K562 (cell line): ENCODE measurements at regions not wholly inside any gene's neighbourhood (a gene's known extent, or its start where the extent isn't known, plus 50 kb on each side); places are given as distances from the start of the nearest gene placed in this dataset.
"Not testable (repeated sequence)": the region's sequence is repeated elsewhere in the genome, so short reads cannot be mapped to it uniquely, and the experiment has no call there.

Experiments
- ATAC-seq: fragments of 200-7000 bp; cut with Tn5 transposase; 3 replicates; pipeline ENCODE4 v1.9.1; 2020; ENCODE audit warnings: moderate library complexity
- BruUV-seq: library from RNA; stranded (reverse); fragments of 400-500 nt; replicated peaks from 2 replicates; lab custom pipeline; 2021; lab: Mats Ljungman, UMichigan
- CTCF ChIA-PET: fragments of 300-600 bp; formaldehyde crosslinking; extraction: SDS; loops from one replicate; lab custom pipeline; 2021; ENCODE audit warnings: low intra/inter-chr PET ratio; lab: Yijun Ruan, JAX
- POLR2A ChIA-PET: fragments of 300-600, 350-650 bp; sonication (Branson Sonifier 250); formaldehyde crosslinking; extraction: SDS; loops from one replicate; lab custom pipeline; 2021; ENCODE audit warnings: antibody characterized with exemption, inconsistent platforms; lab: Yijun Ruan, JAX
- DNase-seq, 4 experiments: peaks; one replicate each; pipeline versions ENCODE4 v3.0.0 to v3.0.0-alpha.2; 2011 to 2018; ENCODE audit warnings: low spot score in 3 of 4, mixed read lengths in 3 of 4; ENCODE audit errors: extremely low read depth in 1 of 4
- FAIRE-seq: peaks from 2 replicates; lab custom pipeline; 2011; peaks lifted over from hg19 to GRCh38; lab: Jason Lieb, UNC
- H2AFZ ChIP-seq: 2 replicates; pipeline ENCODE4 v1.6.0; 2011; ENCODE audit warnings: low read depth, low read length, control low read depth, inconsistent platforms
- H3K27ac ChIP-seq: fragments of 200-600 bp; 3 replicates; pipeline ENCODE4 v1.8.0; 2011; ENCODE audit warnings: low read depth, mild to moderate bottlenecking, control low read depth, inconsistent platforms, low read length, moderate library complexity, mixed read lengths; ENCODE audit errors: extremely low read depth
- H3K27me3 ChIP-seq, 2 experiments: fragments of 300-600 bp in 1 of 2; 2 replicates in 1 of 2; 3 replicates in 1 of 2; pipeline versions ENCODE4 v1.6.0 to v1.8.0; 2011; ENCODE audit warnings: inconsistent platforms in 2 of 2, low read length in 2 of 2, mild to moderate bottlenecking in 1 of 2, mixed read lengths in 1 of 2, moderate library complexity in 1 of 2; ENCODE audit not compliant: control insufficient read depth in 2 of 2, insufficient read depth in 2 of 2
- H3K36me3 ChIP-seq: fragments of 300-600 bp; 3 replicates; pipeline ENCODE4 v1.8.0; 2011; ENCODE audit warnings: mild to moderate bottlenecking, low read length, inconsistent platforms; ENCODE audit not compliant: control insufficient read depth, insufficient read depth
- H3K4me1 ChIP-seq, 2 experiments: fragments of 200-600 bp in 1 of 2; replicated peaks in 1 of 2; 2 replicates in 1 of 2; 3 replicates in 1 of 2; pipeline versions ENCODE4 v1.5.1 to v1.8.0; 2011; ENCODE audit warnings: inconsistent platforms in 2 of 2, low read length in 2 of 2, mild to moderate bottlenecking in 1 of 2, mixed read lengths in 1 of 2, moderate library complexity in 1 of 2; ENCODE audit not compliant: control insufficient read depth in 2 of 2, insufficient read depth in 2 of 2
- H3K4me2 ChIP-seq: 2 replicates; pipeline ENCODE4 v1.6.1; 2011; ENCODE audit warnings: low read length, control low read depth, inconsistent platforms, mixed read lengths; ENCODE audit not compliant: insufficient read depth
- H3K4me3 ChIP-seq: fragments of 200-600 bp; sonication (generic), shearing (Covaris generic); 2 replicates; pipeline ENCODE4 v1.5.1; 2016; ENCODE audit warnings: control low read depth, inconsistent platforms
- H3K79me2 ChIP-seq: fragments of 200-600 bp; 3 replicates; pipeline ENCODE4 v1.8.0; 2011; ENCODE audit warnings: low read length, inconsistent platforms; ENCODE audit not compliant: control insufficient read depth, insufficient read depth
- H3K9ac ChIP-seq, 2 experiments: 2 replicates each; pipeline versions ENCODE4 v1.6.0 to v1.6.1; 2011; ENCODE audit warnings: low read depth in 2 of 2, low read length in 2 of 2, control low read depth in 1 of 2, inconsistent platforms in 1 of 2, mild to moderate bottlenecking in 1 of 2, mixed read lengths in 1 of 2; ENCODE audit not compliant: insufficient read depth in 1 of 2
- H3K9me1 ChIP-seq: one replicate; pipeline ENCODE4 v1.6.0; 2011; ENCODE audit warnings: inconsistent platforms, mild to moderate bottlenecking, low read length, moderate library complexity; ENCODE audit not compliant: control insufficient read depth, insufficient read depth
- H3K9me3 ChIP-seq: replicated peaks from 2 replicates; pipeline ENCODE4 v1.5.1; 2011; ENCODE audit warnings: low read depth, low read length, inconsistent platforms; ENCODE audit not compliant: control insufficient read depth, insufficient read depth
- H4K20me1 ChIP-seq: replicated peaks from 2 replicates; pipeline ENCODE4 v1.6.1; 2011; ENCODE audit warnings: low read length, inconsistent platforms, mixed read lengths; ENCODE audit not compliant: control insufficient read depth, insufficient read depth
- BACH1 ChIP-seq: fragments of 200-800 bp; sonication (Bioruptor generic); IDR thresholded peaks from 2 replicates; pipeline ENCODE4 v1.6.1; 2016; ENCODE audit warnings: missing genetic modification characterization, missing compliant biosample characterization
- KAT2B ChIP-seq: IDR thresholded peaks from one replicate; pipeline ENCODE4 v1.6.1; 2012; ENCODE audit warnings: low read depth, mild to moderate bottlenecking, control low read depth, inconsistent platforms, low read length, moderate library complexity
- WGBS: fragments of 100-300 bp; shearing (Covaris generic); methylation state at CpG from one replicate; pipeline ENCODE4 v1.1.6; 2016; ENCODE audit warnings: low coverage, mixed read lengths; ENCODE audit not compliant: insufficient coverage; ENCODE audit errors: missing lambda C conversion rate; 5-methylcytosine and 5-hydroxymethylcytosine counted together
- in situ Hi-C: fragments of 300-500 bp; cut with MboI; formaldehyde crosslinking; loops from 4 replicates; pipeline ENCODE4 v1.15.0; 2018; ENCODE audit warnings: inconsistent platforms, mixed read lengths
- intact Hi-C: fragments of 100-400 bp; cut with micrococcal nuclease; formaldehyde crosslinking; loops from 2 replicates; pipeline ENCODE4 v1.14.2; 2022
- TF ChIP-seq, protein P1 (sequence below), 3 experiments: IDR thresholded peaks in 2 of 3; conservative IDR thresholded peaks in 1 of 3; 2 replicates each; pipeline ENCODE4 v1.5.1; 2011 to 2012; ENCODE audit warnings: low read length in 3 of 3, mild to moderate bottlenecking in 3 of 3, control low read depth in 2 of 3, improper control_type of control experiment in 1 of 3, inconsistent platforms in 1 of 3, low read depth in 1 of 3, mixed read lengths in 1 of 3, moderate library complexity in 1 of 3; ENCODE audit not compliant: insufficient read depth in 2 of 3
- TF ChIP-seq, protein P2 (sequence below): IDR thresholded peaks from 2 replicates; pipeline ENCODE4 v1.6.1; 2011; ENCODE audit warnings: borderline replicate concordance, low read depth, mild to moderate bottlenecking, moderate library complexity, low read length; ENCODE audit not compliant: insufficient read depth, poor library complexity, severe bottlenecking

DNA sequence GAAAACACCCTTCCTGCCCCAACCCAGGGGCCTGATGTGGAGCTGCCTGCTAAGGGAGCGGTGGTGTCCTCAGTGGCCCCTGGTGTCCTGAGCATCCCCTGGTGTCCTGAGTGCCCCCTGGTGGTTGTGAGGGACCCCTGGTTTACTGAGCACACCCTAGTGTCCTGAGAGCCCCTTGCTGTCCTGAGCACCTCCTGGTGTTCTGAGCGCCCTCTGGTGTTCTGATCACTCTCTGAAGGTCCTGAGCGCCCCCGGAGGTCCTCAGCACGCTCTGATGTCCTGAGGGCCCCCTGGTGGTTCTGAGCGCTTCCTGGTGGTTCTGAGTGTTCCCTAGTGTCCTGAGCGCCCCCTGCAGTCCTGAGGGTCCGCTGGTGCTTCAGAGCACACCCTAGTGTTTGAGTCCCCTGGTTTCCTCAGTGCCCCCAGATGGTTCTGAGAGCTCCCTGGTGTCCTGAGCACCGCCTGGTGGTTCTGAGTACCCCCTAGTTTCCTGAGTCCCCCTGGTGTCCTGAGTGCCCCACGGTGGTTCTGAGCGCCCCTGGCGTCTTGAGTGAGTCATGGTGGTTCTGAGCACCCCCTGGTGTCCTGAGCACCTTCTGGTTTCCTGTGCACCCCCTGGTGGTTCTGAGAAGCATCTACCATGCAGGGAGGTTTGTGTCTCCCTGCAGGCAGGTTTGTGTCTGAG lies 1004.2 kb downstream of the TMEM121 start:
- H3K27ac ChIP-seq = no peak overlapping the region
- H3K4me3 ChIP-seq = no peak overlapping the region
- TF ChIP-seq KAT2B (peak; percentile 33), BACH1 (no peak)
- TF ChIP-seq, protein P1, sequence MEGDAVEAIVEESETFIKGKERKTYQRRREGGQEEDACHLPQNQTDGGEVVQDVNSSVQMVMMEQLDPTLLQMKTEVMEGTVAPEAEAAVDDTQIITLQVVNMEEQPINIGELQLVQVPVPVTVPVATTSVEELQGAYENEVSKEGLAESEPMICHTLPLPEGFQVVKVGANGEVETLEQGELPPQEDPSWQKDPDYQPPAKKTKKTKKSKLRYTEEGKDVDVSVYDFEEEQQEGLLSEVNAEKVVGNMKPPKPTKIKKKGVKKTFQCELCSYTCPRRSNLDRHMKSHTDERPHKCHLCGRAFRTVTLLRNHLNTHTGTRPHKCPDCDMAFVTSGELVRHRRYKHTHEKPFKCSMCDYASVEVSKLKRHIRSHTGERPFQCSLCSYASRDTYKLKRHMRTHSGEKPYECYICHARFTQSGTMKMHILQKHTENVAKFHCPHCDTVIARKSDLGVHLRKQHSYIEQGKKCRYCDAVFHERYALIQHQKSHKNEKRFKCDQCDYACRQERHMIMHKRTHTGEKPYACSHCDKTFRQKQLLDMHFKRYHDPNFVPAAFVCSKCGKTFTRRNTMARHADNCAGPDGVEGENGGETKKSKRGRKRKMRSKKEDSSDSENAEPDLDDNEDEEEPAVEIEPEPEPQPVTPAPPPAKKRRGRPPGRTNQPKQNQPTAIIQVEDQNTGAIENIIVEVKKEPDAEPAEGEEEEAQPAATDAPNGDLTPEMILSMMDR (IDR thresholded peaks at IDR 0.05 in 2 of 3, conservative IDR thresholded peaks at IDR 0.05 in 1 of 3; ENCODE audit: insufficient read depth in 2 of 3, low read depth in 1 of 3, low read length in 3 of 3) = peak; percentile 56 to 99 (median 70)
- TF ChIP-seq, protein P2, sequence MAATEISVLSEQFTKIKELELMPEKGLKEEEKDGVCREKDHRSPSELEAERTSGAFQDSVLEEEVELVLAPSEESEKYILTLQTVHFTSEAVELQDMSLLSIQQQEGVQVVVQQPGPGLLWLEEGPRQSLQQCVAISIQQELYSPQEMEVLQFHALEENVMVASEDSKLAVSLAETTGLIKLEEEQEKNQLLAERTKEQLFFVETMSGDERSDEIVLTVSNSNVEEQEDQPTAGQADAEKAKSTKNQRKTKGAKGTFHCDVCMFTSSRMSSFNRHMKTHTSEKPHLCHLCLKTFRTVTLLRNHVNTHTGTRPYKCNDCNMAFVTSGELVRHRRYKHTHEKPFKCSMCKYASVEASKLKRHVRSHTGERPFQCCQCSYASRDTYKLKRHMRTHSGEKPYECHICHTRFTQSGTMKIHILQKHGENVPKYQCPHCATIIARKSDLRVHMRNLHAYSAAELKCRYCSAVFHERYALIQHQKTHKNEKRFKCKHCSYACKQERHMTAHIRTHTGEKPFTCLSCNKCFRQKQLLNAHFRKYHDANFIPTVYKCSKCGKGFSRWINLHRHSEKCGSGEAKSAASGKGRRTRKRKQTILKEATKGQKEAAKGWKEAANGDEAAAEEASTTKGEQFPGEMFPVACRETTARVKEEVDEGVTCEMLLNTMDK = peak; percentile 44
- TF ChIP-seq, all 486 proteins: peak for 3
- Histone ChIP-seq H3K4me2 (no peak overlapping the region), H2AFZ (no peak overlapping the region), H3K9me1 (no peaks in the 10 kb centered on the region), H3K27me3 (no peaks in the 10 kb centered on the region), H4K20me1 (no peaks in the 10 kb centered on the region), H3K36me3 (no peaks in the 10 kb centered on the region), H3K9me3 (no peaks in the 10 kb centered on the region), H3K4me1 (no peaks in the 10 kb centered on the region), H3K9ac (no peak overlapping the region), H3K79me2 (no peaks in the 10 kb centered on the region)
- in situ Hi-C loops = no loop called here
- intact Hi-C loops = no loop called here
- BruUV-seq = no TSS peak
- ATAC-seq (peak; percentile 91), FAIRE-seq (no peak), DNase-seq (peak; percentile 5 to 47 (median 14))
- ChIA-PET CTCF (no interaction called here), POLR2A (no interaction called here)
- 21% methylated on average over 8 of the region's 12 CpGs for WGBS

DNA sequence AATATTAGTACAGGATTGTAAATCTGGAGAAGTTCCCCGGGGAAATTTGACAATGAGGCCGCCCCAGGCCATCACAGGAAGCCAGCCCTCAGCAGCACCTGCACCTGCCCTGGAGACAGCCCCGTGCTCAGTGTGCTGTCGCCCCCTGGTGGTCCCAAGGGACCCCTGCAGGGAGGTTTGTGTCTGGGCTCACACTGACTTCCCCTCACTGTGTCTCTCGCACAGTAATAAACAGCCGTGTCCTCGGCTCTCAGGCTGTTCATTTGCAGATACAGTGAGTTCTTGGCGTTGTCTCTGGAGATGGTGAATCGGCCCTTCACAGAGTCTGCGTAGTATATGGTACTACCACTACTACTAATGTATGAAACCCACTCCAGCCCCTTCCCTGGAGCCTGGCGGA lies 1011.2 kb downstream of the TMEM121 start:
- in situ Hi-C loops, intact Hi-C loops, H3K9ac ChIP-seq, BruUV-seq, CTCF ChIA-PET, H3K27me3 ChIP-seq, H3K4me1 ChIP-seq, H3K27ac ChIP-seq, H3K79me2 ChIP-seq, H3K4me2 ChIP-seq, DNase-seq, H3K36me3 ChIP-seq, H3K4me3 ChIP-seq, H2AFZ ChIP-seq, ATAC-seq, POLR2A ChIA-PET, H3K9me3 ChIP-seq, H3K9me1 ChIP-seq, H4K20me1 ChIP-seq, FAIRE-seq: not testable (repeated sequence)
- 0% methylated on average over 2 of the region's 11 CpGs for WGBS
